Panc1 (cell line): ENCODE measurements at regions not wholly inside any gene's neighbourhood (a gene's known extent, or its start where the extent isn't known, plus 50 kb on each side); places are given as distances from the start of the nearest gene placed in this dataset.

ENCODE experiments used
- ATAC-seq: fragments of 200-7000 bp; cut with Tn5 transposase; 2 replicates; pipeline ENCODE4 v1.9.1; 2020; ENCODE audit warnings: mild to moderate bottlenecking, moderate library complexity
- BruUV-seq: library from RNA; stranded (reverse); fragments of 400-500 nt; replicated peaks from 2 replicates; lab custom pipeline; 2021; lab: Mats Ljungman, UMichigan
- CTCF ChIA-PET: fragments of 300-600 bp; sonication (Branson Sonifier 250); formaldehyde crosslinking; loops from one replicate; lab custom pipeline; 2022; ENCODE audit warnings: antibody characterized with exemption; lab: Charles Lee
- POLR2A ChIA-PET: fragments of 300-600 bp; sonication (Branson Sonifier 250); formaldehyde crosslinking; loops from one replicate; lab custom pipeline; 2022; ENCODE audit warnings: antibody characterized with exemption; lab: Charles Lee
- DNase-seq: peaks from one replicate; pipeline ENCODE4 v3.0.0-alpha.2; 2010; ENCODE audit warnings: low read depth, low spot score
- H3K27ac ChIP-seq: 2 replicates; pipeline ENCODE4 v1.5.1; 2011; ENCODE audit warnings: mild to moderate bottlenecking, low read length, inconsistent platforms
- H3K27me3 ChIP-seq: fragments of 200-500 bp; sonication (Bioruptor generic); 2 replicates; pipeline ENCODE4 v1.6.0; 2014; ENCODE audit warnings: low read length, inconsistent platforms; ENCODE audit not compliant: control insufficient read depth, insufficient read depth
- H3K36me3 ChIP-seq: fragments of 200-500 bp; sonication (Bioruptor generic); 2 replicates; pipeline ENCODE4 v1.5.1; 2014; ENCODE audit warnings: inconsistent platforms, mild to moderate bottlenecking, low read length, moderate library complexity; ENCODE audit not compliant: control insufficient read depth, insufficient read depth
- H3K4me1 ChIP-seq: 2 replicates; pipeline ENCODE4 v1.5.1; 2011; ENCODE audit warnings: inconsistent platforms, mild to moderate bottlenecking, low read length, moderate library complexity; ENCODE audit not compliant: control insufficient read depth, insufficient read depth
- H3K4me3 ChIP-seq, 2 experiments: 2 replicates each; pipeline ENCODE4 v1.5.1; 2011 to 2012; ENCODE audit warnings: low read depth in 2 of 2, low read length in 2 of 2, mild to moderate bottlenecking in 2 of 2, inconsistent platforms in 1 of 2, moderate library complexity in 1 of 2
- H3K9me3 ChIP-seq: fragments of 200-500 bp; sonication (Bioruptor generic); 2 replicates; pipeline ENCODE4 v1.5.1; 2014; ENCODE audit warnings: low read depth, mild to moderate bottlenecking, inconsistent platforms, low read length, moderate library complexity; ENCODE audit not compliant: control insufficient read depth, insufficient read depth
- CTCF ChIP-seq: fragments of 450-650 bp; IDR thresholded peaks from 2 replicates; pipeline ENCODE4 v1.5.1; 2017; ENCODE audit warnings: mild to moderate bottlenecking
- POLR2AphosphoS5 ChIP-seq: IDR thresholded peaks from 2 replicates; pipeline ENCODE4 v1.6.1; 2012; ENCODE audit warnings: mild to moderate bottlenecking, low read depth, low read length, moderate library complexity
- REST ChIP-seq, 2 experiments: IDR thresholded peaks; 2 replicates each; pipeline ENCODE4 v1.6.1; 2011 to 2012; ENCODE audit warnings: low read depth in 2 of 2, control low read depth in 1 of 2, low read length in 1 of 2, mild to moderate bottlenecking in 1 of 2, moderate library complexity in 1 of 2; ENCODE audit not compliant: insufficient read depth in 1 of 2
- SIN3A ChIP-seq: IDR thresholded peaks from 2 replicates; pipeline ENCODE4 v1.6.1; 2012; ENCODE audit warnings: low read depth, mild to moderate bottlenecking, low read length, moderate library complexity, borderline replicate concordance; ENCODE audit not compliant: insufficient read depth
- TCF7L2 ChIP-seq: IDR thresholded peaks from 2 replicates; pipeline ENCODE4 v1.6.1; 2011; ENCODE audit warnings: mild to moderate bottlenecking, low read depth, low read length, inconsistent platforms
- in situ Hi-C: cut with HindIII; loops from 2 replicates; pipeline ENCODE4 v1.10.0; 2016; ENCODE audit warnings: low sequenced_read_pairs, low pct_unique_long_range_greater_than_20kb
- intact Hi-C: fragments of 100-400 bp; cut with micrococcal nuclease; formaldehyde crosslinking; loops from one replicate; pipeline ENCODE4 v1.10.0; 2022; ENCODE audit not compliant: unreplicated experiment

GRCh38 chr1:39128126-39128525 lies 76.4 kb upstream of the MACF1 start:
- in situ Hi-C loops (no loop called here), intact Hi-C loops (no loop called here)
- no peak for ATAC-seq
- CTCF ChIA-PET = interaction anchor here (0.7 to 1.5 kb wide), 2 partner anchors 63 to 282 kb away, joined by 3 read pairs; no protein-coding TSS in a partner anchor
- no peak for TF ChIP-seq POLR2AphosphoS5
- TF ChIP-seq CTCF = no peak
- no peak for TF ChIP-seq TCF7L2
- TF ChIP-seq SIN3A = no peak
- no peak for TF ChIP-seq REST (IDR thresholded peaks at IDR 0.05; ENCODE audit: insufficient read depth in 1 of 2, low read depth in 2 of 2, low read length in 1 of 2)
- POLR2A ChIA-PET = no interaction called here
- no peaks in the 10 kb centered on the region for H3K36me3 ChIP-seq
- H3K27ac ChIP-seq = peak overlapping the region; percentile 29; the same call in 1 of the 2 replicates
- no peaks in the 10 kb centered on the region for H3K9me3 ChIP-seq
- peaks cover 52% of the 10 kb centered on the region for H3K4me1 ChIP-seq
- DNase-seq = no peak
- no peaks in the 10 kb centered on the region for H3K27me3 ChIP-seq
- no TSS peak for BruUV-seq
- H3K4me3 ChIP-seq = no peak overlapping the region

GRCh38 chr1:39128959-39129358 lies 75.5 kb upstream of the MACF1 start:
- no TSS peak for BruUV-seq
- Histone ChIP-seq H3K4me1 (peaks cover 59% of the 10 kb centered on the region), H3K27me3 (no peaks in the 10 kb centered on the region), H3K4me3 (no peak overlapping the region), H3K9me3 (no peaks in the 10 kb centered on the region), H3K36me3 (no peaks in the 10 kb centered on the region), H3K27ac (peak overlapping the region; percentile 78; the same call in 1 of the 2 replicates)
- ChIA-PET CTCF (no interaction called here), POLR2A (no interaction called here)
- intact Hi-C loops (no loop called here), in situ Hi-C loops (no loop called here)
- TF ChIP-seq REST (IDR thresholded peaks at IDR 0.05; ENCODE audit: insufficient read depth in 1 of 2, low read depth in 2 of 2, low read length in 1 of 2) (no peak), TCF7L2 (no peak), CTCF (no peak)
- DNase-seq (no peak), ATAC-seq (no peak)
